ENCODE measurements at regions not wholly inside any gene's neighbourhood (a gene's known extent, or its start where the extent isn't known, plus 50 kb on each side); places are given as distances from the start of the nearest gene placed in this dataset.

GRCh38 chr2:138319616-138320015 lies 182.0 kb upstream of the SPOPL start:
- BruUV-seq (replicated peaks): no TSS peak
- H3K27me3 ChIP-seq (replicated peaks; ENCODE audit: insufficient read depth, low read depth, low read length, poor library complexity): no peaks in the 10 kb centered on the region
- TF ChIP-seq EZH2 (IDR thresholded peaks at IDR 0.05; ENCODE audit: borderline replicate concordance, low read depth, low read length, poor library complexity, severe bottlenecking): no peak
- no peak for TF ChIP-seq CTCF (conservative IDR thresholded peaks at IDR 0.05; ENCODE audit: low read depth, low read length)

GRCh38 chr2:138321458-138321857 lies 180.1 kb upstream of the SPOPL start:
- no peak for DNase-seq (ENCODE audit: low spot score)
- BruUV-seq (replicated peaks): no TSS peak
- Histone ChIP-seq H3K27ac (ENCODE audit: low read depth, low read length, poor library complexity, severe bottlenecking) (no peak overlapping the region), H3K4me1 (ENCODE audit: insufficient read depth, low read length, poor library complexity, severe bottlenecking) (no peaks in the 10 kb centered on the region), H3K27me3 (replicated peaks; ENCODE audit: insufficient read depth, low read depth, low read length, poor library complexity) (no peaks in the 10 kb centered on the region), H3K9me3 (ENCODE audit: low read depth, low read length, poor library complexity, severe bottlenecking) (no peaks in the 10 kb centered on the region), H3K36me3 (ENCODE audit: insufficient read depth, low read length, poor library complexity, severe bottlenecking) (no peaks in the 10 kb centered on the region), H3K4me3 (ENCODE audit: low read depth, low read length, poor library complexity, severe bottlenecking) (no peak overlapping the region)
- intact Hi-C loops (cut with micrococcal nuclease; ENCODE audit: unreplicated experiment): no loop called here
- POLR2A ChIA-PET (ENCODE audit: low non-redundant PET): no interaction called here
- TF ChIP-seq EZH2 (IDR thresholded peaks at IDR 0.05; ENCODE audit: borderline replicate concordance, low read depth, low read length, poor library complexity, severe bottlenecking): no peak
- no peak for TF ChIP-seq CTCF (conservative IDR thresholded peaks at IDR 0.05; ENCODE audit: low read depth, low read length)
- CTCF ChIA-PET: no interaction called here

More at GRCh38 chr2:138319616-138320015, 182.0 kb upstream of the SPOPL start:
- no peaks in the 10 kb centered on the region for H3K36me3 ChIP-seq (ENCODE audit: insufficient read depth, low read length, poor library complexity, severe bottlenecking)
- no peak overlapping the region for H3K27ac ChIP-seq (ENCODE audit: low read depth, low read length, poor library complexity, severe bottlenecking)
- DNase-seq (ENCODE audit: low spot score): no peak
- H3K4me1 ChIP-seq (ENCODE audit: insufficient read depth, low read length, poor library complexity, severe bottlenecking): no peaks in the 10 kb centered on the region
- ChIA-PET POLR2A (ENCODE audit: low non-redundant PET) (interaction anchor here (0.6 kb wide), 1 partner anchor 409 kb away, joined by 3 read pairs; no protein-coding TSS in a partner anchor), CTCF (no interaction called here)
- H3K9me3 ChIP-seq (ENCODE audit: low read depth, low read length, poor library complexity, severe bottlenecking): no peaks in the 10 kb centered on the region
- intact Hi-C loops (cut with micrococcal nuclease; ENCODE audit: unreplicated experiment): no loop called here
- H3K4me3 ChIP-seq (ENCODE audit: low read depth, low read length, poor library complexity, severe bottlenecking): no peak overlapping the region

- no peak for TF ChIP-seq CTCF (conservative IDR thresholded peaks at IDR 0.05; ENCODE audit: low read depth, low read length)
- no peak for TF ChIP-seq EZH2 (IDR thresholded peaks at IDR 0.05; ENCODE audit: borderline replicate concordance, low read depth, low read length, poor library complexity, severe bottlenecking)
- BruUV-seq (replicated peaks): no TSS peak
- POLR2A ChIA-PET (ENCODE audit: low non-redundant PET): no interaction called here
- CTCF ChIA-PET: no interaction called here
- H3K4me1 ChIP-seq (ENCODE audit: insufficient read depth, low read length, poor library complexity, severe bottlenecking): no peaks in the 10 kb centered on the region
- H3K4me3 ChIP-seq (ENCODE audit: low read depth, low read length, poor library complexity, severe bottlenecking): no peak overlapping the region
- no peaks in the 10 kb centered on the region for H3K9me3 ChIP-seq (ENCODE audit: low read depth, low read length, poor library complexity, severe bottlenecking)
- intact Hi-C loops (cut with micrococcal nuclease; ENCODE audit: unreplicated experiment): no loop called here
- H3K27ac ChIP-seq (ENCODE audit: low read depth, low read length, poor library complexity, severe bottlenecking): no peak overlapping the region
- no peak for DNase-seq (ENCODE audit: low spot score)
- H3K27me3 ChIP-seq (replicated peaks; ENCODE audit: insufficient read depth, low read depth, low read length, poor library complexity): no peaks in the 10 kb centered on the region
- no peaks in the 10 kb centered on the region for H3K36me3 ChIP-seq (ENCODE audit: insufficient read depth, low read length, poor library complexity, severe bottlenecking)
Measured at GRCh38 chr2:138323382-138324067, 178.0 kb upstream of the SPOPL start.
